HG03064 (cell line): ENCODE measurements at regions not wholly inside any gene's neighbourhood (a gene's known extent, or its start where the extent isn't known, plus 50 kb on each side); places are given as distances from the start of the nearest gene placed in this dataset.
"Not testable (repeated sequence)": the region's sequence is repeated elsewhere in the genome, so short reads cannot be mapped to it uniquely, and the experiment has no call there.

Source experiments
- ATAC-seq: cut with Tn5 transposase; IDR thresholded peaks from one replicate; pipeline ENCODE4 v1.9.1; 2021; ENCODE audit warnings: low read depth; ENCODE audit not compliant: unreplicated experiment

GRCh38 chr2:203585516-203585915 is 50.4 kb upstream of the RAPH1 start:
- ATAC-seq, result no peak

GRCh38 chr2:203586206-203586605 is 51.1 kb upstream of the RAPH1 start:
- no peak for ATAC-seq

DNA sequence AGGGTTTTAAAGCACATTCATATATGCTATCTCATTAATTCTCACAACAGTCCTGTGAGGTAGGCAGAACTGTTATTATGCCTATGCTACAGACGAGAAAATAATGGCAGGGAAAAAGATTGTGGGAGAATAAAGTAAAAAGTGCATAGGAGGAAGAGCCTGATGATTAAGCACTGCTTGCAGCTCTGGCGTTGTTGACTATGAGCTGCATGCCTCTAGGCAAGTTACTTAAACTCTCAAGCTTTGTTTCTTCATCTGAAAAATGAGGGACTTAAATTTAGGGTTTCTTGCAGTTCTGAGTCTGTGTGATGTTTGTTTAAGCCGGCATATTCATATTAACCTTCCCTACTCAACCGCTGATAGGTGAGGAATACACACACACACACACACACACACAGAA is 51.6 kb upstream of the RAPH1 start:
- ATAC-seq, result no peak

DNA sequence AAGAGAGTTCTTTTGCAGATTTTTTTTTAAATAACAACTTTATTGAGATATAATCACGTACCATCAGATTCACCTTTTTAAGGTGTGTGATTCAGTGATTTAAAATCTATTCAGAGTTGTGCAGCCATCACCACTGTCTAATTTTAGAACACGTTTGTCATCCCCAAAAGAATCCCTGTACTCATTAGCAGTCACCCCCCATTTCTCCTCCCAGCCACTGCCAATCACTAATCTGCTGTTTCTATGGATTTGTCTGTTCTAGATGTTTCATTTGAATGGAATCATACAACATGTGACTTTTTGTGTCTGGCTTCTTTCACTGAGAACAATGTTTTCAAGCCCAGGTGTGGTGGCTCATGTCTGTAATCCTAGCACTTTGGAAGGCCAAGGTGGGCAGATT is 55.4 kb upstream of the RAPH1 start:
- ATAC-seq, result no peak

GRCh38 chr2:203591642-203592041 is 56.5 kb upstream of the RAPH1 start:
- no peak for ATAC-seq

- ATAC-seq, result no peak
Observed at GRCh38 chr2:203592470-203592869, 57.4 kb upstream of the RAPH1 start.

GRCh38 chr2:203594541-203594940 is 59.4 kb upstream of the RAPH1 start:
- no peak for ATAC-seq

DNA sequence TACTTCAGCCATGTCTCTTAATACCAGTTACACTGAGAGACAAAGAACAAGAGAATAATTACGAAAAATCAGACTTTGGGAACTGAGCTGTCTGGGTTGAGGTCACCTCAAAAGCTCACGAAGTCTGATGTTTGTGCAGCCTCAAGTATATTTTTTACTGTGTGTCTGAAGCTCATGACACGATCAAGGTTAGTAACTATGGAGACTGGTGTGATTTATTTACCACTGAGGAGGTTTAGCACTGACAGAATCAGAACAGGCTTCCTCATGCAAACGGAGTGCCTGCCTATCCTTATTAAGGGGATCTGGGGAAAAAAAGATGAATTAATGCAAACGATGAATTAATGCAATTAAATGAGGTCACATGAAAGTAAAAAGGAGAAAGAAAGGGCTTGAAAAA is 61.1 kb upstream of the RAPH1 start:
- ATAC-seq, result no peak

DNA sequence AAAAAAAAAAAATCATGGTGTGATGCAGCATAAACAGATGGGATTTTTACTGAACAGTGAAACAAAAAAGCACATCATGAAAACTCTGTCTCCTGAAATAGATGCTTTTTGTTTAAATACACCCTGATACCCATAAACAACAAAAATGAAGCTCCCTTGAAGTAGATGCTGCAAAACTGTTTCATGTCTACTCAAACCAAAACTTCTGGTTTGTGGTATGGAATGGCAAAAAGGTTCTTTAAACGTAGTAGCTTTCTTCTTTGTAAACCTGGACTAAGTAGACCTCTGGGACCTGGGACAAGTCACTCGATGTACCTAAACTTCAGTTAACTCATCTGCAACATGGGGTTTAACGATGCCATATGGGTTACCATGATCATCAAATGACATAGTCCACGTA is 64.4 kb upstream of the RAPH1 start:
- peak; percentile 51 for ATAC-seq

DNA sequence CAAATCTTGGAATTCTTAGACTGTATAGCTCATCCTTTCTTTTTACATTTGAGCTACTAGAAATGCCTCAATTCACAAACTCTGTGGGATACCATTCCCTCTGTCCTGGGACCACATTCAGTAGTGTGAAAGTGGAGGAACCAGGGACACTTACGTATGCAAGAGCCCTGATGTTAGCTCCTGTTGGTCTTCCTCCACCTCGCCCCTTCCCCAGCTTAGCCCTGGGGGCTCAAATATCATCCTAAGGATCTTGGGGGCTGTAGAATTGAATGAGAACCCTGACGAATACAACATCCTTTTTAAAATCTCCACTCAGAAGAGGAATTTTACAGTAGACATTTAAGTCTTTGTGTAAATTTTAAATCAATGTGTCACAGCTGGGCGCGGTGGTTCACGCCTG is 65.2 kb upstream of the RAPH1 start:
- ATAC-seq, result no peak

DNA sequence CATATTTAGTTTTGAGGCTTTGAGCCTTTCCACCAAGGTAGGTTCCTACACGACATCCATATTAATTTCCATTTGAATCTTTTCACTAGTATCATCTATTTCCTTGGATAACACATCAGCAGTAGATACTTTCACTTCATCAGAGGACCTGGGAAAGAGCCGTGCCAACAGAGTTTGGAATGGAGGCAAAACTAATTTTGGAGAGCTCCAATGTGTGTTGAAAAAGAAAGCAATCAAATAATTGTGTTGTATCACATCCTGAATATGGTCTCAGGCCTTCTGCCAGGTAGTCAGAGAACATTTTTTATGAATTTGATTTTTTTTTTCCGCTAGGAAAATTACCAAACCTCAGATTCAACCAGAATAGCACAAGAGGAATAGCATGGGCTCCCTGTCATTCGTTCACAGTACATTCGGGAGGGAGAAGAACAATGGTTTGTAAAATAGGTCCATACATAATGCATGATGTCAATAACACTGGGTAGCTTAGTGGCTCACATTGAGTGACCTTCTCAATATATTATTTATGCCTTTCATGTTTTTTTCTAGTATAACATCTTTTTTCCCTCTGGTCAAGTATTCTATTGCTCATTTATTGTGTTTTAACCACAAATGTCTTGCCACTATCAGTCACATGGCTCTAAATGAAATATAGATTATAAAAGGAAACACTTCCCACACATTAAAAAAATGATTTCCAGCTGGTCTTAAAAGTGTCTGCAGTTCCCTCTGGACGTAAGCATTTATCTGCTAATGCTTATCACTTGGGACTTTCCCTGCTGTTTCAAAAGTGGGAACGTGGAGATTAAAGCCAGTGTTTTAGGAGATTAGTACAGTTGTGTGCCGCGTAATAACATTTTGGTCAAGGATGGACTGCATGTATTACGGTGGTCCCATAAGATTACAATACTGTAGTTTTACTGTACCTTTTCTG is 68.6 kb upstream of the RAPH1 start:
- ATAC-seq, result no peak

DNA sequence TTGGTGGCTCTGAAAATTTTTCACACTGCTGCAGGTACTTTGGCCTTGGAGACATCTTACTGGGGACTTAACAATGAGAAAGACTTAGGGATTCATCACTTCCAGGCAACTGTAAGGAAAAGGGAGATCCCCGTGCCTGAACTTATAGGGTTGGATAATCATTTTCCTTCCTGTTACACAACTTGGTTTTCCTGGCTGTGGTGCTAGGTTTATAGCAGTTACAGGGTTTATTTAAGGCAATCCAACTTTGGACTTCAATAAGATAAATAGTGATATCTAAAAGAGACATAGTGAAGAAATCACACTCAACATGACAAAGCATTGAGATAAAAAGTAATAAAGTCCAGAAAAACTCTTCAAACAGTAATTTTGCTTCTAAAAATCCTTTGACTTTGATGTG is 70.2 kb upstream of the RAPH1 start:
- ATAC-seq, result no peak

DNA sequence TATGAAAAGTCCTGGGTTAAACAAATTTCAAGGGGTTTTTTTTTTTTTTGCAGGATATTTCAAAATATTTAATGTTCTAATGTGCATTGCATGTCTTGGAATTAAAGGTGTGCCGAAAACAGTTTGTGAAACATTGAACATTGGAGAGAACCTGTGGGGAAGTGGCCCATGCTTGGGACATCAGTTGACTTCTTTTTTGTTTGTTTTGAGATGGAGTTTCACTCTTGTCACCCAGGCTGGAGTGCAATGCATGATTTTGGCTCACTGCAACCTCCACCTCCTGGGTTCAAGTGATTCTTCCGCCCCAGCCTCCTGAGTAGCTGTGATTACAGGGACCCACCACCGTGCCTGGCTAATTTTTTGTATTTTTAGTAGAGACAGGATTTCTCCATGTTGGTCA is 71.0 kb upstream of the RAPH1 start:
- no peak for ATAC-seq

DNA sequence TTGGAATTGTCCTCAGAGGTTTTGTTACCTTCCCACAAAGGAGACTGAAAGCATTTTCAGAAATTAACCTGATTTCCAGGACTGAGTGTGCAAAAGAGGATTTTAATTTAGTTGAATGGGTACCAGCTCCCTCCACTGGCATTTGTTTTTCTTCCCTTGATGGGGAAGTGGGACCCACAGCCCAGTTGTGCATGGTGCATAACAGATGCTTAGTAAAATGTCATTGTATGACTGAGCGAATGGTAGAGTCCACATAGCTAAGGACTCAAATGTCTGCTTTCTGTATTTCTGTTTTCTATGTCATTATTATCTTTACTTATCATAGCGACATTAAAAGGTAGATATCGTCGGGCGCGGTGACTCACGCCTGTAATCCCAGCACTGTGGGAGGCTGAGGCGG is 75.5 kb upstream of the RAPH1 start:
- ATAC-seq, result no peak

- no peak for ATAC-seq
Observed at GRCh38 chr2:203612246-203612645, 77.1 kb upstream of the RAPH1 start.

GRCh38 chr2:203619267-203619878 is 84.3 kb upstream of the RAPH1 start:
- no peak for ATAC-seq

DNA sequence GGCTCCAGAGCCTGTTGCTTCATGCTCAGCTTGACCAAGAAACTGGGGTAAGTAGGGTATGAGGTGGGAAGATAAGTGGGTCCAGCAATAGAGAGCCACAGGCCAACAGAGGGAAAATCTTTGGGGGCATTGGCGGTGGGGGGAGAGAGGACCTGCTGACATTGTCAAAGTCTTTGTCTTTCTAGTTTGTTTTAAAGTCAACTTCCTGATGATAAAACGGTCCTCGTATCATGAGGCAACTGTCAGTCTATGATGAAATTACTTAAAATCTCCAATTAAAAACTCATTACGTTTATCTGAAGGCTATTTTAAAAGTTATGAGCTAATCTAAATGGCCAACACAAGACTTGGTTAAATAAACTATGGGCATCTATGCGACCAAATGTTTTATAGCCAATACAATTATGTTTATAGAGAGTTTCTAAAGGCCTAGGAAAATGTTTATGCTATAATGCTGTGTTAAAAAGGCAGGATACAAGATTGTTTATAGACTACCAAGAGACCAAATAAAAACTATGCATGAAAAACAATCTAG is 84.4 kb upstream of the CD28 start:
- no peak for ATAC-seq

GRCh38 chr2:203623096-203623495 is 83.3 kb upstream of the CD28 start:
- no peak for ATAC-seq

DNA sequence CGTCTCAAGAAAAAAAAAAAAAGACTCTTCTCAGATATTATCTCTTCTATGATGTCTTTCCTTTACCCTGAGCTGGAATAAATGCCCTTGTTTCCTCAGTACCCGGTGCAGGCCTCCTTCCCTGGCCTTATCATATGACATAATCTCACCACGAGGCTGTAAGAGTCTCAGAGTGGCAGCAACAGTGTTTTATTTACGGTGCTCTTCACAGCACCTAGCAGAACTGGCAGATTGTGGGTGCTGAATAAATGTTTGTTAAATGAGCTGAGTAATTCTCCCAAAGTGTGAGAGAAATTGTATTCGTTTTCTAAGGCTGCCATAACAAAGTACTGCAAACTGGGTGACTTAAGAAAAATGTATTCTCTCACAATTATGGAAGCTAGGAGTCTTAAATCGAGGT is 82.8 kb upstream of the CD28 start:
- no peak for ATAC-seq

GRCh38 chr2:203625701-203626100 is 80.7 kb upstream of the CD28 start:
- no peak for ATAC-seq

DNA sequence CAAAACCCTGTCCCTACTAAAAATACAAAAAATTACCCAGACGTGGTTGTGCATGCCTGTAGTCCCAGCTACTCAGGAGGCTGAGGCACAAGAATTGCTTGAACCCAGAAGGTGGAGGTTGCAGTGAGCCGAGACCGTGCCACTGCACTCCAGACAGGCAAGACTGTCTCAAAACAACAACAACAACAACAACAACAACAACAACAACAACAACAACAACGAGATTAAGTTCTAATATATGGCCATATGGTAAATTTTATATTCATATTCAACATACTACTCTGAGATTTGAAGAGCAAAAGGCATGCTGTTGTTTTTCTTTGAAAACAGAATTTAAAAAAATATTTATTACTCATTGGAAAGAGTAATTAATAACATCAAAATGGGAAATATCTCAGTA is 80.2 kb upstream of the CD28 start:
- not testable (repeated sequence) for ATAC-seq
